ENCODE measurements at regions not wholly inside any gene's neighbourhood (a gene's known extent, or its start where the extent isn't known, plus 50 kb on each side); places are given as distances from the start of the nearest gene placed in this dataset.

DNA sequence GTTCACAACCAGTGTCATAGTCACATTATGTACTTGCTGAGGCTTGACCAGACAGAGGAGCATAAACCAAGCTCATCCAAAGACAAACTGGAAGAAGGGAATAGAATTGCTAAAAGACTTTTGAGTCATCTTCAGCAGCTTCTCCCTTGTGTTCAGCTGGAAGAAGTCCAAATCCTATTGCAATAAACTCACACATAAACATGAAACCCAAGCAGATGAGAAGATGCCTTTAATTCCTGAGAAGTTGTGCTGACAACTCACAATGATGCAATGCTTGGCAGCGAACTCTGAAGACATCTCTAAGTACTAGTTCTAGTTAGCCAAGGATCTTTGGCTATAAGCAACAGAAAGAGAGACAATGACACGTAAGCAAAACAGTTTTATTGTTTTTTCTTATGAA lies 642.1 kb downstream of the KCTD16 start:
- Histone ChIP-seq H3K4me1 (ENCODE audit: control insufficient read depth, insufficient read depth, low read length) (no peaks in the 10 kb centered on the region), H3K9ac (ENCODE audit: low read length) (no peak overlapping the region), H3K4me3 (ENCODE audit: low read length) (no peak overlapping the region), H3K27me3 (ENCODE audit: control insufficient read depth, insufficient read depth, low read length) (no peaks in the 10 kb centered on the region), H3K27ac (ENCODE audit: low read depth, low read length) (no peak overlapping the region), H3K36me3 (ENCODE audit: control insufficient read depth, insufficient read depth, low read length) (no peaks in the 10 kb centered on the region)

DNA sequence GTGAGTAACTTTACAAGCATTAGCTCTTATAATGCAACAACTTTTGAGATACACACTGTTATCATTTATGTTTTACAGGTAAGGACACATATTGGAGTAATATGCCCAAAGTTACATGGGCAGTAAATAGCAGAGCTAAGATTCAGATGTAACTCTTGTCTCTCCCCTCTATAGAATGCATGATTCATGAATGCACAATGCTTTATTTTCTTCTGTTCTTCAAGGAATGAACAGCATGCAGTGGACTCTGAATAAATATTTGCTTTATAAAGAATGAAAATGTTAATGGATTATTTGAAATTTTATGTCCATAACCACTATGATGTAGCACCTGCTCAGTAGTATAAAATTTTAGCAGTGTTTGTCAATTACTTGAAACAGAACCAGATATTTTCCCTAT lies 629.5 kb downstream of the KCTD16 start:
- H3K27ac ChIP-seq (ENCODE audit: low read depth, low read length) = no peak overlapping the region
- H3K9ac ChIP-seq (ENCODE audit: low read length) = no peak overlapping the region
- H3K4me3 ChIP-seq (ENCODE audit: low read length) = no peak overlapping the region
- H3K4me1 ChIP-seq (ENCODE audit: control insufficient read depth, insufficient read depth, low read length) = no peaks in the 10 kb centered on the region
- no peaks in the 10 kb centered on the region for H3K27me3 ChIP-seq (ENCODE audit: control insufficient read depth, insufficient read depth, low read length)
- no peaks in the 10 kb centered on the region for H3K36me3 ChIP-seq (ENCODE audit: control insufficient read depth, insufficient read depth, low read length)

DNA sequence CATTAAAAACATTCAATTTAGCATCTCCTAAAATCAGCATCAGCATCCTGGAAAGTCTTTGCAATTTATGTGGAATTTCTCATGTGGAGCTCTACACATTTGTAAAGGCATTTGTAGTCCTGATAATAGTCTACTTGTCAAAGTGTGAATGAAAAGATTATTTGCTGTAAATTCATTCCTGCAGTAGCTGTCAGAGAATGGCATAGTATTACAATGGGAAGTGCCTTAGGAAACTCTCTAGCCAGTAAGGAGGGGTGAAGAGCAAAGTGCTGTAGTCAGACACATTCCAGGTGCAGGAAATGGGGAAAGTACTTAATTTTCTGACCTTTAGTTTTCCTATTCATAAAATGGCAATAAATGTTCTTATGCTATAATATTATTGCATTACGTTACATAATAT lies 627.9 kb downstream of the KCTD16 start:
- Histone ChIP-seq H3K36me3 (ENCODE audit: control insufficient read depth, insufficient read depth, low read length) (no peaks in the 10 kb centered on the region), H3K27me3 (ENCODE audit: control insufficient read depth, insufficient read depth, low read length) (no peaks in the 10 kb centered on the region)

DNA sequence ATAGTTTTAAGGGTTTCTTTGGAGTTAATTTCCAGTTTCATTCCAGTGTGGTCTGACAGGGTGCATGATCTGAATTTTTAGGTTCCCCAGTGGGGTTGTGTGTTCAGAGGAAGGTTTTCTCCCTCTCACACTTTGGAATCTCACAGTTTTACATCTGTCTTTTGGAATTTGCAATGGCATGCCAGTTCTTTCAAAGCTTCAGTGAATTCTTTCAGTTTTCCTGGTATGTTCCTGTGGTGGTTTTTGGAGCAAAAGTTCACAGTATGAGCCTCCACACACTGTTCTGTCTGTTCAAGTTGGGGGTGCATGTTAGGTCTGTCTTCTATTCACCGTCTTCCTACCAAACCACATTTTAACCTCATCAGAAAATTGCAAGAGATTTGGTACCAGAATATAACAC lies 624.2 kb downstream of the KCTD16 start:
- H3K27me3 ChIP-seq (ENCODE audit: control insufficient read depth, insufficient read depth, low read length) = no peaks in the 10 kb centered on the region
- no peaks in the 10 kb centered on the region for H3K4me1 ChIP-seq (ENCODE audit: control insufficient read depth, insufficient read depth, low read length)
- H3K27ac ChIP-seq (ENCODE audit: low read depth, low read length) = no peak overlapping the region
- no peak overlapping the region for H3K4me3 ChIP-seq (ENCODE audit: low read length)
- H3K36me3 ChIP-seq (ENCODE audit: control insufficient read depth, insufficient read depth, low read length) = no peaks in the 10 kb centered on the region
- H3K9ac ChIP-seq (ENCODE audit: low read length) = no peak overlapping the region

More for the DNA sequence above, 627.9 kb downstream of the KCTD16 start:
- Histone ChIP-seq H3K4me3 (ENCODE audit: low read length) (no peak overlapping the region), H3K4me1 (ENCODE audit: control insufficient read depth, insufficient read depth, low read length) (no peaks in the 10 kb centered on the region), H3K27ac (ENCODE audit: low read depth, low read length) (no peak overlapping the region), H3K9ac (ENCODE audit: low read length) (no peak overlapping the region)

DNA sequence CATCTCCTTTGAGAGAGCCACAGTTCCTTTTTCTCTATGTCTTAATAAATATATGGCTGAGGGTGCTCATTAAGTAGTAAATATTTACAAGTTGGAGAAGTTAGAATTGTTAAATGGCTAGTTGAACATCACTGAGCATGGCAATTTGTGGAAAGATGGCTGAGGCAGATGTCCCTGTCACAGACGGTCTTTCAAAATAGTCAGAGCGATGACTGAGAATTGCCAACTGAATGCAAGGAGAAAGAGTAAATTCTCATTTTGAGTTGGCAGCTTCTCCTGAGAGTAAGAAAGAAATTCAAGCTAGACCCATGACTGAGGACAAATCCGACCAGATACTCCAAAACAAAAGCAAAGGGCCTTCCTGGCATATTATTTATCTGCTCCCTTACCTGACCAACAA lies 617.9 kb downstream of the KCTD16 start:
- Histone ChIP-seq H3K27ac (ENCODE audit: low read depth, low read length) (no peak overlapping the region), H3K4me1 (ENCODE audit: control insufficient read depth, insufficient read depth, low read length) (no peaks in the 10 kb centered on the region), H3K27me3 (ENCODE audit: control insufficient read depth, insufficient read depth, low read length) (no peaks in the 10 kb centered on the region), H3K4me3 (ENCODE audit: low read length) (no peak overlapping the region), H3K9ac (ENCODE audit: low read length) (no peak overlapping the region), H3K36me3 (ENCODE audit: control insufficient read depth, insufficient read depth, low read length) (no peaks in the 10 kb centered on the region)

DNA sequence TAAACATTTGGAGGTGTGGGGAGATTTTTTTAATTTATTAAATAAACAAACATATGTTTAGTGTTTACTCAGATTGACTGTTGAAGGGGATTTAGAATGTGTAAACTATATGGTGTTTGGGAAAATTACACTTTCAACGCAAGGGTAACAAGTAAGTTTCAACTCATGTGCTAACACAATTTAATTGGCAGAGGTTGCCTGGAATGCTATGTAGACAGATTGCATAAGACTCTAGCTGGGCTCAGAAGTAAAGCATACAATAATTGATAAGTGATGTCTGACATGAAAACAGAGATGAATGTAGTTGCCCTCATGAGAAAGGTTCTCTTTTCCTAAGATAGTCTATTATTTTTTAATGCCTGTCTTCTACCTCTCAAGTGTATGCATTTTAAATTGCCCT lies 617.4 kb downstream of the KCTD16 start:
- no peaks in the 10 kb centered on the region for H3K27me3 ChIP-seq (ENCODE audit: control insufficient read depth, insufficient read depth, low read length)
- no peak overlapping the region for H3K4me3 ChIP-seq (ENCODE audit: low read length)
- H3K4me1 ChIP-seq (ENCODE audit: control insufficient read depth, insufficient read depth, low read length) = no peaks in the 10 kb centered on the region
- H3K27ac ChIP-seq (ENCODE audit: low read depth, low read length) = no peak overlapping the region
- H3K9ac ChIP-seq (ENCODE audit: low read length) = no peak overlapping the region
- H3K36me3 ChIP-seq (ENCODE audit: control insufficient read depth, insufficient read depth, low read length) = no peaks in the 10 kb centered on the region

DNA sequence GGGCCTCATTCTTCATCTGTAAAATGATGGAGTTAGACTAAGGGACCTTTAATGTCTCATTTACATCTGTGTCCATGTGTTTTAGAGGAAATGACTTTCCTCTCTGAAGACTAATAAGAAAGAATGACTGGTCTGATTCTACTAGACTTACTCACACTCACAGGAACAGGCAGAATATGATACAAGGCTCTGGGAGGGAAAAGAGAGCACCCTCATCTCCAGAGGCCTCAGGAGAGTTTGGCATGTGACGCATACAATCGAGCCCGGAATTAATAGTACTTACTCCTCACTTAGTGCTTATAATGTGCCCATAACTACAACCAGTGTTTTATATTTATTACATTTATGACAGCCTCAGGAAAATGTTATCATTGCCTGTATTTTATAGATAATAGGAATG lies 608.7 kb downstream of the KCTD16 start:
- H3K36me3 ChIP-seq (ENCODE audit: control insufficient read depth, insufficient read depth, low read length) = no peaks in the 10 kb centered on the region
- no peak overlapping the region for H3K4me3 ChIP-seq (ENCODE audit: low read length)
- H3K9ac ChIP-seq (ENCODE audit: low read length) = no peak overlapping the region
- H3K27me3 ChIP-seq (ENCODE audit: control insufficient read depth, insufficient read depth, low read length) = no peaks in the 10 kb centered on the region
- no peaks in the 10 kb centered on the region for H3K4me1 ChIP-seq (ENCODE audit: control insufficient read depth, insufficient read depth, low read length)
- no peak overlapping the region for H3K27ac ChIP-seq (ENCODE audit: low read depth, low read length)

DNA sequence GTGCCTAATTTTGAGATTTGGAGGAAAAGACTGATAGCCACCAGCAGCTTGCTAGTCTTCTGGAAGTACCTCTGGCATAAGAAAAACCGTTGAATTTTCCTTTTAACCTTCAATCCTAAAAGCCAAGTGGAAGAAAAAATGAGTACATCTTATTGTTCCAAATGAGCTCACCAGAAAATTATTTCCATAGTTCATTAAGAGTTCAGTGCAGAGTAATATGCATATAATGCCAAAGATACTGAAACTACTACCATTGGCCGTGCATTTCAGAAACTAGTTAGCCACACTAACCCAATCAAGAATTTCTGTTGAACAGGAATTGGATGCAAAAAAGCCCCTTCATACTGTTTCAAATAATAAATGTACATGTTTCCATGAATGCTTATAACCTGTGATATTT lies 607.9 kb downstream of the KCTD16 start:
- no peaks in the 10 kb centered on the region for H3K4me1 ChIP-seq (ENCODE audit: control insufficient read depth, insufficient read depth, low read length)
- no peaks in the 10 kb centered on the region for H3K27me3 ChIP-seq (ENCODE audit: control insufficient read depth, insufficient read depth, low read length)
- H3K27ac ChIP-seq (ENCODE audit: low read depth, low read length) = no peak overlapping the region
- no peak overlapping the region for H3K9ac ChIP-seq (ENCODE audit: low read length)
- H3K36me3 ChIP-seq (ENCODE audit: control insufficient read depth, insufficient read depth, low read length) = no peaks in the 10 kb centered on the region
- H3K4me3 ChIP-seq (ENCODE audit: low read length) = no peak overlapping the region

DNA sequence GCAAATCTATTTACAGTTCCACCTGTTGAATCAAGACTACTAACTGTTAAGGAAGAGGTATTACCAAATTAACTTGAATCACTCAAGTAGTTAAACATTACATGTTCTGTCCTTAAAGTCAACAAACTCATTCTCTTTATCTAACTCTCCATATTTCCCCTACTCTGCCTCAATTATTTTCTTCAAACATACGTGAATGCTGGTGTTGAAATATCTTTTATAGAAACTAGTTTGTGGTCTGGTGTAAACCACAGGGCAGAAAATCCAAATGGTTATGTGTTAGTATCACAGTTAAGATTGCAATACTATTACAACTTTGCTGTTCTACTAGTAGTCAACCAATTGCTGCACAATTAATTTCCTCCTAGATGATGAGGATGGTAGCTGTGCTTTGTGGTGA lies 603.5 kb downstream of the KCTD16 start:
- Histone ChIP-seq H3K9ac (ENCODE audit: low read length) (no peak overlapping the region), H3K27ac (ENCODE audit: low read depth, low read length) (no peak overlapping the region), H3K27me3 (ENCODE audit: control insufficient read depth, insufficient read depth, low read length) (no peaks in the 10 kb centered on the region), H3K36me3 (ENCODE audit: control insufficient read depth, insufficient read depth, low read length) (no peaks in the 10 kb centered on the region), H3K4me1 (ENCODE audit: control insufficient read depth, insufficient read depth, low read length) (no peaks in the 10 kb centered on the region), H3K4me3 (ENCODE audit: low read length) (no peak overlapping the region)

DNA sequence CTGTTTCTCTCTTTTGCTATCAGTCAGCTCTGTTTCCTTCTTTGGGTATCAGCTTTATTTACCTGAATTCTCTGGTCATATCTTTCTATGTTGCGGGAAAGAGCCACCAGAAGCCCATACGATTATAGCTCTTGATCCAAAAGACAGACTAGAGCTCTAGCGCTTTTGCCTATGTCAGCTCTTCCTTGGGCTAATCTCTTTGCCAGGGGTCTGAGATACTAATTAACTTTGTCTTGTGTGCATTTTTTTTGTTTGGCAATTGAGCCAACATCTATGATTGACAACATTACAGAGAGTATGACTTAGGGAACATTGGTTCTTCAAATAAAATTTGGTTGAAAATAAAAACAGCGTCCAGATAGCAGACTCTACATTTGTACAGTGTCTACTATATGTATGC lies 603.0 kb downstream of the KCTD16 start:
- Histone ChIP-seq H3K27me3 (ENCODE audit: control insufficient read depth, insufficient read depth, low read length) (no peaks in the 10 kb centered on the region), H3K9ac (ENCODE audit: low read length) (no peak overlapping the region), H3K27ac (ENCODE audit: low read depth, low read length) (no peak overlapping the region), H3K4me3 (ENCODE audit: low read length) (no peak overlapping the region), H3K36me3 (ENCODE audit: control insufficient read depth, insufficient read depth, low read length) (no peaks in the 10 kb centered on the region), H3K4me1 (ENCODE audit: control insufficient read depth, insufficient read depth, low read length) (no peaks in the 10 kb centered on the region)

DNA sequence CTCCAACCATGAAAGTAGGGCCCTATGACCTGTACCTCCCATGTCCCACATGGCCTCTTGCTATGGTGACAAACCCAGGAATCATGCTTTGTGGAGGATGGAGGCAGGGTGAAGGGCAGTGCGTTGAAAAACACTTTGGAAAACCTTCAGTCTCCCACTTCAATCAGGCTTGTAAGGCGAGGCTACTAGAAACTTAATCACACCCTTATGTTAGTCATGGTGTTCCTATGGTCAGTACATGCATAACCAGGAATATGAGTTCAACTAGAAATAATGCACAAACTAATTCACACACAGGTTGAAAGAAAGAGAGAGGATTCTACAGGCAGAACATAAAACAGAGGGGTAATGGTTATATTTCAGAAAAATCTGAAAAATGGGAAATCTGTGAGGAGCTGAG lies 601.1 kb downstream of the KCTD16 start:
- H3K4me1 ChIP-seq (ENCODE audit: control insufficient read depth, insufficient read depth, low read length) = no peaks in the 10 kb centered on the region
- no peak overlapping the region for H3K27ac ChIP-seq (ENCODE audit: low read depth, low read length)
- no peak overlapping the region for H3K4me3 ChIP-seq (ENCODE audit: low read length)
- no peaks in the 10 kb centered on the region for H3K36me3 ChIP-seq (ENCODE audit: control insufficient read depth, insufficient read depth, low read length)
- H3K27me3 ChIP-seq (ENCODE audit: control insufficient read depth, insufficient read depth, low read length) = no peaks in the 10 kb centered on the region
- H3K9ac ChIP-seq (ENCODE audit: low read length) = no peak overlapping the region

DNA sequence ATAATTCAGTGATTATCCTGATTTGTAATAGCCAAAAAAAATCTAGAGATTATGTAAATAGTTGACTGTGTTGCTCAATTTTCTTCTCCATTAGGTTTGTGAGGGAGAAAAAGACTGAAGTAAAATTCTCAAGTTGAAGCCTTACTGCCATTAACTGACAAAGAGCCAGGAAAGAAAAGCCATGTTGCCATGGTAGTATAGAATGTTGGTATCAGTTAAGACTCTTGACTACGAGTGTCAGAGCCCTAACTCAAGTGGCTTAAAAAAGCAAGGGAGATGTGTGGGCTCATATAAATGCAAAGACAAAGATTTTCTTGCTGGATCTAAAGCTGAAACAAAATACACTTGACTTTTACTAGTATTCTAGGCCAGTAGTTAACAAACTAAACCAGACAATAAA lies 571.7 kb downstream of the KCTD16 start:
- Histone ChIP-seq H3K27ac (ENCODE audit: low read depth, low read length) (no peak overlapping the region), H3K27me3 (ENCODE audit: control insufficient read depth, insufficient read depth, low read length) (no peaks in the 10 kb centered on the region), H3K4me3 (ENCODE audit: low read length) (no peak overlapping the region), H3K4me1 (ENCODE audit: control insufficient read depth, insufficient read depth, low read length) (no peaks in the 10 kb centered on the region), H3K9ac (ENCODE audit: low read length) (no peak overlapping the region), H3K36me3 (ENCODE audit: control insufficient read depth, insufficient read depth, low read length) (no peaks in the 10 kb centered on the region)

DNA sequence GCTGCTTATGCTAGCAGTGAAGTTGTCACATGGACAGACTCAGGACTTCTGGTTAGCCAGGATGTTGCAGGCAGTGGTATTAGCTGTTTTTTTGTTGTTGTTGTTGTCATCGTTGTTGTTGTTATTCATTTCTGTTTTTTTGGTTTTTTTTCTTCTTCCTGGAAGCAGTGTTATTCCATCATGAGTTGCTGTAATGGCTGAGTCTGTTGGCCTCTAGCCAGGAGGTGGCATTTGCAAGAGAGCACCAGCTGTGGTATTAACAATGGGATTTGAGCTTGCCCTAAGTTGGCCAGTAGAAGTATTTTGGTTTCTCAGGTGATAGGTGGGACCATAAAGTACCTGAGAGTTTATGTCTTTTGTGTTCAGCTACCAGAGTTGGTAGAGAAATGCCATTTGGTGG lies 561.1 kb downstream of the KCTD16 start:
- Histone ChIP-seq H3K27me3 (ENCODE audit: control insufficient read depth, insufficient read depth, low read length) (no peaks in the 10 kb centered on the region), H3K9ac (ENCODE audit: low read length) (no peak overlapping the region), H3K36me3 (ENCODE audit: control insufficient read depth, insufficient read depth, low read length) (no peaks in the 10 kb centered on the region), H3K4me1 (ENCODE audit: control insufficient read depth, insufficient read depth, low read length) (no peaks in the 10 kb centered on the region), H3K4me3 (ENCODE audit: low read length) (no peak overlapping the region), H3K27ac (ENCODE audit: low read depth, low read length) (no peak overlapping the region)

DNA sequence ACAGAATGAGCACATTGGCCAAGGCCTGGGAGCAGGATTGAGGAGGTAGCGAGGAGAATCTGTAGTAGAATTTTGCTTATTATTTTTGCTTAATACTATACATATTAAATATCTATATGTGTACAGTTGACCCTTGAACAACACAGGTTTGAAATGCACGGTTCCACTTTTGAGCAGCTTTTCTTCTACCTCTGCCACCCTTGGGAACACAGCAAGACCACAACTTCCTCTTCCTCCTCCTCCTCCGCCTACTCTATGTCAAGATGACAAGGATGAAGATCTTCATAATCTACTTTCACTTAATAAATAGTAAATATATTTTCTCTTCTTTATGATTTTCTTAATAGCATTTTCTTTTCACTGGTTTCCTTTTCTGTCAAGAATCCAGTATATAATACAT lies 541.4 kb downstream of the KCTD16 start:
- no peaks in the 10 kb centered on the region for H3K36me3 ChIP-seq (ENCODE audit: control insufficient read depth, insufficient read depth, low read length)
- no peaks in the 10 kb centered on the region for H3K27me3 ChIP-seq (ENCODE audit: control insufficient read depth, insufficient read depth, low read length)
- no peak overlapping the region for H3K27ac ChIP-seq (ENCODE audit: low read depth, low read length)
- no peak overlapping the region for H3K9ac ChIP-seq (ENCODE audit: low read length)
- H3K4me3 ChIP-seq (ENCODE audit: low read length) = no peak overlapping the region
- H3K4me1 ChIP-seq (ENCODE audit: control insufficient read depth, insufficient read depth, low read length) = no peaks in the 10 kb centered on the region

All from rectal smooth muscle tissue (tissue), 1 donor.